ENCODE measurements at regions not wholly inside any gene's neighbourhood (a gene's known extent, or its start where the extent isn't known, plus 50 kb on each side); places are given as distances from the start of the nearest gene placed in this dataset.

- no peak overlapping the region for H3K4me3 ChIP-seq (replicated peaks in 1 of 3; ENCODE audit: insufficient read depth in 1 of 3, low read depth in 2 of 3, low read length in 3 of 3)
- WGBS (ENCODE audit: low lambda C conversion rate), result 97% methylated on average over 6 of the region's 6 CpGs
- H3K9ac ChIP-seq (ENCODE audit: insufficient read depth, low read depth, low read length), result no peak overlapping the region
- POLR2A ChIA-PET, result interaction anchor here (1.2 to 6.6 kb wide), 4 partner anchors 16 to 112 kb away, joined by 3 to 45 read pairs (median 24); partner anchors contain the start of gene ERRFI1
- in situ Hi-C loops (cut with HindIII; ENCODE audit: extremely low pct_ligation_motif_present, low pct_unique_long_range_greater_than_20kb), result loop anchor here (25.0 kb wide), 1 partner anchor 101 kb away; the partner anchor contains the start of gene ERRFI1
- no peak overlapping the region for H3K27ac ChIP-seq (ENCODE audit: extremely low read length, insufficient read depth, low read length)
- H3K4me2 ChIP-seq (ENCODE audit: low read depth, low read length), result no peak overlapping the region
- no TSS peak for BruUV-seq (replicated peaks)
- no peaks in the 10 kb centered on the region for H3K36me3 ChIP-seq (replicated peaks in 1 of 2; ENCODE audit: control insufficient read depth in 1 of 2, insufficient read depth in 2 of 2, low read length in 2 of 2)
- FAIRE-seq (no peak), DNase-seq (ENCODE audit: low spot score) (no peak), ATAC-seq (no peak)
- H3K27me3 ChIP-seq (ENCODE audit: control insufficient read depth in 1 of 2, insufficient read depth in 2 of 2, low read length in 2 of 2), result no peaks in the 10 kb centered on the region
- intact Hi-C loops (cut with micrococcal nuclease; ENCODE audit: unreplicated experiment), result no loop called here
- H2AFZ ChIP-seq (ENCODE audit: low read length), result no peak overlapping the region
- H3K9me3 ChIP-seq (ENCODE audit: low read length), result no peaks in the 10 kb centered on the region
- TF ChIP-seq ZNF121 (CRISPR knock-in tag; IDR thresholded peaks at IDR 0.05) (peak; percentile 80), FOXM1 (CRISPR knock-in tag; IDR thresholded peaks at IDR 0.05) (no peak)
- H4K20me1 ChIP-seq (ENCODE audit: insufficient read depth, low read length), result no peaks in the 10 kb centered on the region
- CTCF ChIA-PET (ENCODE audit: low intra/inter-chr PET ratio, low total read pairs), result no interaction called here
- no peaks in the 10 kb centered on the region for H3K79me2 ChIP-seq (ENCODE audit: insufficient read depth, low read length)
- H3K4me1 ChIP-seq (ENCODE audit: insufficient read depth, low read length), result peaks cover 78% of the 10 kb centered on the region
Observed at GRCh38 chr1:8138673-8139072, 112.6 kb upstream of the ERRFI1 start.

DNA sequence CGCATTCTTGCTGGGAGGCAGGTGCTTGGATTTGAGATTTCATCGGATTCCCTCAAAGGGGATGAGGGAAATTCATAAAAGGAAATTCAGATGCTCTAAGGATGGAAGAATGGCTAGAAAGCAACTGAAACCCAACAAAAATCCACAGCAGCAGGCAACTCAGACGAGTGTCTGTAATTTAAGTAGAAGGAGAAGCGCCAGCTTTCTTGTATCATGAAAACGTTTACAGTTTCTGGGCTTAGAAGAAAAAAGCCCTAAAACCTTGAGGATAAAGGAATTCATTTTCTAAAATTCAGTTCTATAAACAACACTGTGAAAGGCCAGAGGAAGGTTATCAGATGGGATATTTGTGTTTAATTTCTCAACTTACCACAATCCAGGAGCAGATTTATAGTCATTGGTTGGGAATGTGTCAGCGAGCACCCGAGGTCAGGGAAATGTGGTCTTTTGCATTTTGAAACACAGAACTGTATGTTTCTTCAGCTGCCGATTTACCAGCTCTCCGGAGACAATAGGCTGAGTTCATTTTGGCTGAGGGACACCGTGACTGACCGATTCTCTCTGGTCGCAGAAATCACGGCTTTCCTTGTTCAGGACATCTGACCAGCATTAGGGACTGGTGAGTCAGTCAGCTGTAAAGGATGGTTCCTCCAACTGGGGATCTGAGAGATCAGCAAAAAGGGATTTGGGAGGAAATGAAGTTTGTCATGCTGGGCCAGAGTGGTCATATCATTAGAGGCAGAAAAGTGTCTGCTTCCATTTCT lies 111.6 kb upstream of the ERRFI1 start:
- Histone ChIP-seq H3K36me3 (replicated peaks in 1 of 2; ENCODE audit: control insufficient read depth in 1 of 2, insufficient read depth in 2 of 2, low read length in 2 of 2) (no peaks in the 10 kb centered on the region), H3K27me3 (ENCODE audit: control insufficient read depth in 1 of 2, insufficient read depth in 2 of 2, low read length in 2 of 2) (no peaks in the 10 kb centered on the region), H3K27ac (ENCODE audit: extremely low read length, insufficient read depth, low read length) (peak overlapping the region; percentile 30), H3K79me2 (ENCODE audit: insufficient read depth, low read length) (no peaks in the 10 kb centered on the region), H3K9me3 (ENCODE audit: low read length) (no peaks in the 10 kb centered on the region), H3K4me2 (ENCODE audit: low read depth, low read length) (peak overlapping the region; percentile 64), H3K4me1 (ENCODE audit: insufficient read depth, low read length) (peaks cover 74% of the 10 kb centered on the region), H3K4me3 (replicated peaks in 1 of 3; ENCODE audit: insufficient read depth in 1 of 3, low read depth in 2 of 3, low read length in 3 of 3) (peak overlapping the region in 1 of 3 experiments; percentile 32; a peak in 2 of 6 replicates), H4K20me1 (ENCODE audit: insufficient read depth, low read length) (no peaks in the 10 kb centered on the region), H2AFZ (ENCODE audit: low read length) (peak overlapping the region; percentile 87), H3K9ac (ENCODE audit: insufficient read depth, low read depth, low read length) (peak overlapping the region; percentile 59)
- peak; percentile 68 for DNase-seq (ENCODE audit: low spot score)
- POLR2A ChIA-PET, result interaction anchor here (1.2 to 6.6 kb wide), 6 partner anchors 15 to 111 kb away, joined by 3 to 45 read pairs (median 12); partner anchors contain the start of gene ERRFI1
- intact Hi-C loops (cut with micrococcal nuclease; ENCODE audit: unreplicated experiment) (no loop called here), in situ Hi-C loops (cut with HindIII; ENCODE audit: extremely low pct_ligation_motif_present, low pct_unique_long_range_greater_than_20kb) (loop anchor here (25.0 kb wide), 1 partner anchor 100 kb away; the partner anchor contains the start of gene ERRFI1)
- BruUV-seq (replicated peaks), result no TSS peak
- FAIRE-seq, result no peak
- WGBS (ENCODE audit: low lambda C conversion rate), result 34% methylated on average over 13 of the region's 13 CpGs
- CTCF ChIA-PET (ENCODE audit: low intra/inter-chr PET ratio, low total read pairs), result no interaction called here
- ATAC-seq, result peak; percentile 47; the same call in 1 of the 3 replicates
- TF ChIP-seq NFIC (IDR thresholded peaks at IDR 0.05; ENCODE audit: low read length), result no peak
- no peak for TF ChIP-seq ZNF496 (CRISPR knock-in tag; IDR thresholded peaks at IDR 0.05; ENCODE audit: insufficient replicate concordance)
- TF ChIP-seq KLF16 (CRISPR knock-in tag; IDR thresholded peaks at IDR 0.05), result no peak
- peak in 1 of 2 experiments; percentile 27; a peak in 1 of 4 replicates for TF ChIP-seq EP300 (IDR thresholded peaks at IDR 0.05; ENCODE audit: low read depth in 2 of 2, low read length in 2 of 2)
- TF ChIP-seq EP300 (CRISPR knock-in tag; IDR thresholded peaks at IDR 0.05; ENCODE audit: borderline replicate concordance), result no peak
- TF ChIP-seq GFI1 (CRISPR knock-in tag; IDR thresholded peaks at IDR 0.05; ENCODE audit: borderline replicate concordance), result peak; percentile 65; the same call in 1 of the 2 replicates
- no peak for TF ChIP-seq ZFYVE20 (CRISPR knock-in tag; IDR thresholded peaks at IDR 0.05; ENCODE audit: borderline replicate concordance, low read depth)
- TF ChIP-seq ZSCAN9 (CRISPR knock-in tag; IDR thresholded peaks at IDR 0.05; ENCODE audit: borderline replicate concordance), result 0 out of 2 replicates have a peak, but pooled peaks have one; percentile 20
- 0 out of 2 replicates have a peak, but pooled peaks have one; percentile 31 for TF ChIP-seq NR2F6 (IDR thresholded peaks at IDR 0.05)
- TF ChIP-seq NR2F6 (CRISPR knock-in tag; IDR thresholded peaks at IDR 0.05), result no peak
- TF ChIP-seq, protein P1, sequence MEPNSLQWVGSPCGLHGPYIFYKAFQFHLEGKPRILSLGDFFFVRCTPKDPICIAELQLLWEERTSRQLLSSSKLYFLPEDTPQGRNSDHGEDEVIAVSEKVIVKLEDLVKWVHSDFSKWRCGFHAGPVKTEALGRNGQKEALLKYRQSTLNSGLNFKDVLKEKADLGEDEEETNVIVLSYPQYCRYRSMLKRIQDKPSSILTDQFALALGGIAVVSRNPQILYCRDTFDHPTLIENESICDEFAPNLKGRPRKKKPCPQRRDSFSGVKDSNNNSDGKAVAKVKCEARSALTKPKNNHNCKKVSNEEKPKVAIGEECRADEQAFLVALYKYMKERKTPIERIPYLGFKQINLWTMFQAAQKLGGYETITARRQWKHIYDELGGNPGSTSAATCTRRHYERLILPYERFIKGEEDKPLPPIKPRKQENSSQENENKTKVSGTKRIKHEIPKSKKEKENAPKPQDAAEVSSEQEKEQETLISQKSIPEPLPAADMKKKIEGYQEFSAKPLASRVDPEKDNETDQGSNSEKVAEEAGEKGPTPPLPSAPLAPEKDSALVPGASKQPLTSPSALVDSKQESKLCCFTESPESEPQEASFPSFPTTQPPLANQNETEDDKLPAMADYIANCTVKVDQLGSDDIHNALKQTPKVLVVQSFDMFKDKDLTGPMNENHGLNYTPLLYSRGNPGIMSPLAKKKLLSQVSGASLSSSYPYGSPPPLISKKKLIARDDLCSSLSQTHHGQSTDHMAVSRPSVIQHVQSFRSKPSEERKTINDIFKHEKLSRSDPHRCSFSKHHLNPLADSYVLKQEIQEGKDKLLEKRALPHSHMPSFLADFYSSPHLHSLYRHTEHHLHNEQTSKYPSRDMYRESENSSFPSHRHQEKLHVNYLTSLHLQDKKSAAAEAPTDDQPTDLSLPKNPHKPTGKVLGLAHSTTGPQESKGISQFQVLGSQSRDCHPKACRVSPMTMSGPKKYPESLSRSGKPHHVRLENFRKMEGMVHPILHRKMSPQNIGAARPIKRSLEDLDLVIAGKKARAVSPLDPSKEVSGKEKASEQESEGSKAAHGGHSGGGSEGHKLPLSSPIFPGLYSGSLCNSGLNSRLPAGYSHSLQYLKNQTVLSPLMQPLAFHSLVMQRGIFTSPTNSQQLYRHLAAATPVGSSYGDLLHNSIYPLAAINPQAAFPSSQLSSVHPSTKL (CRISPR knock-in tag; IDR thresholded peaks at IDR 0.05), result peak; percentile 39; the same call in 1 of the 2 replicates
- TF ChIP-seq SOX6 (IDR thresholded peaks at IDR 0.05), result no peak
- TF ChIP-seq SOX6 (CRISPR knock-in tag; IDR thresholded peaks at IDR 0.05), result peak; percentile 36; the same call in 1 of the 2 replicates
